ENCODE measurements at regions not wholly inside any gene's neighbourhood (a gene's known extent, or its start where the extent isn't known, plus 50 kb on each side); places are given as distances from the start of the nearest gene placed in this dataset.

GRCh38 chr20:6482486-6482885 lies 285.0 kb upstream of the BMP2 start:
- H3K4me1 ChIP-seq (ENCODE audit: insufficient read depth), result no peaks in the 10 kb centered on the region
- H3K4me3 ChIP-seq, result no peak overlapping the region
- no peaks in the 10 kb centered on the region for H3K36me3 ChIP-seq
- no peak for DNase-seq
- no peak overlapping the region for H3K27ac ChIP-seq
- intact Hi-C loops (cut with DNase I), result no loop called here
- no peaks in the 10 kb centered on the region for H3K27me3 ChIP-seq
- TF ChIP-seq CTCF (IDR thresholded peaks at IDR 0.05) (no peak), POLR2A (IDR thresholded peaks at IDR 0.05) (no peak), EP300 (IDR thresholded peaks at IDR 0.05) (no peak)
- H3K9me3 ChIP-seq, result no peaks in the 10 kb centered on the region

GRCh38 chr20:6480328-6481200 lies 286.9 kb upstream of the BMP2 start:
- H3K4me1 ChIP-seq (ENCODE audit: insufficient read depth), result no peaks in the 10 kb centered on the region
- no peak for TF ChIP-seq CTCF (IDR thresholded peaks at IDR 0.05)
- no peak for TF ChIP-seq POLR2A (IDR thresholded peaks at IDR 0.05)
- no peak for TF ChIP-seq EP300 (IDR thresholded peaks at IDR 0.05)
- 59 to 66% (median 62%) methylated on average over 7 of the region's 7 CpGs for WGBS, 3 donors
- intact Hi-C loops (cut with DNase I), result no loop called here
- H3K4me3 ChIP-seq, result no peak overlapping the region
- DNase-seq, result no peak
- H3K27me3 ChIP-seq, result no peaks in the 10 kb centered on the region
- no peaks in the 10 kb centered on the region for H3K36me3 ChIP-seq
- no peak overlapping the region for H3K27ac ChIP-seq
- H3K9me3 ChIP-seq, result no peaks in the 10 kb centered on the region

- no peaks in the 10 kb centered on the region for H3K27me3 ChIP-seq
- no peaks in the 10 kb centered on the region for H3K9me3 ChIP-seq
- H3K27ac ChIP-seq, result no peak overlapping the region
- no peaks in the 10 kb centered on the region for H3K36me3 ChIP-seq
- no peak for DNase-seq
- TF ChIP-seq POLR2A (IDR thresholded peaks at IDR 0.05) (no peak), EP300 (IDR thresholded peaks at IDR 0.05) (no peak)
- intact Hi-C loops (cut with DNase I), result no loop called here
- H3K4me3 ChIP-seq, result no peak overlapping the region
- no peaks in the 10 kb centered on the region for H3K4me1 ChIP-seq (ENCODE audit: insufficient read depth)
These were observed 294.3 kb upstream of the BMP2 start for GRCh38 chr20:6473197-6473596.

- no peak overlapping the region for H3K27ac ChIP-seq
- DNase-seq, result no peak
- H3K9me3 ChIP-seq, result no peaks in the 10 kb centered on the region
- TF ChIP-seq CTCF (IDR thresholded peaks at IDR 0.05), result no peak
- TF ChIP-seq POLR2A (IDR thresholded peaks at IDR 0.05), result no peak
- TF ChIP-seq EP300 (IDR thresholded peaks at IDR 0.05), result no peak
- intact Hi-C loops (cut with DNase I), result no loop called here
- H3K36me3 ChIP-seq, result no peaks in the 10 kb centered on the region
- WGBS, 3 donors, result 84 to 91% (median 87%) methylated on average over 1 of the region's 1 CpG
- H3K27me3 ChIP-seq, result no peaks in the 10 kb centered on the region
- no peaks in the 10 kb centered on the region for H3K4me1 ChIP-seq (ENCODE audit: insufficient read depth)
- H3K4me3 ChIP-seq, result no peak overlapping the region
These were observed 295.6 kb upstream of the BMP2 start for GRCh38 chr20:6471871-6472270.

- no peak for DNase-seq
- H3K27ac ChIP-seq, result no peak overlapping the region
- intact Hi-C loops (cut with DNase I), result no loop called here
- no peak for TF ChIP-seq POLR2A (IDR thresholded peaks at IDR 0.05)
- no peak for TF ChIP-seq EP300 (IDR thresholded peaks at IDR 0.05)
- no peak for TF ChIP-seq CTCF (IDR thresholded peaks at IDR 0.05)
- no peaks in the 10 kb centered on the region for H3K4me1 ChIP-seq (ENCODE audit: insufficient read depth)
- no peaks in the 10 kb centered on the region for H3K9me3 ChIP-seq
- WGBS, 3 donors, result 95% methylated on average over 5 of the region's 5 CpGs
- no peak overlapping the region for H3K4me3 ChIP-seq
- H3K27me3 ChIP-seq, result no peaks in the 10 kb centered on the region
- H3K36me3 ChIP-seq, result no peaks in the 10 kb centered on the region
These were observed 296.3 kb upstream of the BMP2 start for GRCh38 chr20:6471110-6471647.

Data from ovary (tissue), 7 donors.